T-cell (primary cell): ENCODE measurements at regions not wholly inside any gene's neighbourhood (a gene's known extent, or its start where the extent isn't known, plus 50 kb on each side); places are given as distances from the start of the nearest gene placed in this dataset.

Source experiments
- ATAC-seq, 4 experiments: fragments of 200-7000 bp in 3 of 4; fragments of 150-1000 bp in 1 of 4; cut with Tn5 transposase; replicated peaks in 1 of 4; 1 replicate in 3 of 4; 2 replicates in 1 of 4; pipeline ENCODE4 v1.10.0; 2021; ENCODE audit warnings: moderate library complexity in 3 of 4, mild to moderate bottlenecking in 2 of 4, moderate number of reproducible peaks in 1 of 4
- CTCF ChIA-PET, 2 donors: fragments of 300-600 bp; sonication (Branson Sonifier 250); formaldehyde crosslinking; loops; one replicate each; lab custom pipeline; 2022; ENCODE audit warnings: antibody characterized with exemption in 2 of 2; lab: Charles Lee
- POLR2A ChIA-PET, 2 donors: fragments of 300-600 bp; sonication (Branson Sonifier 250); formaldehyde crosslinking; loops; one replicate each; lab custom pipeline; 2022; ENCODE audit warnings: antibody characterized with exemption in 2 of 2; lab: Charles Lee
- DNase-seq, 35 experiments: peaks; one replicate each; pipeline versions ENCODE4 v3.0.0 to v3.0.0-alpha.2; 2013 to 2023
- H3K27ac ChIP-seq: one replicate; pipeline ENCODE4 v1.5.1; 2013; ENCODE audit warnings: low read length
- H3K27me3 ChIP-seq, 2 experiments: replicated peaks in 1 of 2; 1 replicate in 1 of 2; 2 replicates in 1 of 2; pipeline versions ENCODE4 v1.6.1 to v1.7.0; 2013; ENCODE audit warnings: low read length in 1 of 2, mixed read lengths in 1 of 2; ENCODE audit not compliant: control insufficient read depth in 2 of 2, insufficient read depth in 2 of 2; ENCODE audit errors: extremely low read depth in 1 of 2
- H3K36me3 ChIP-seq, 2 donors: 1 replicate in 1 of 2; 2 replicates in 1 of 2; pipeline versions ENCODE4 v1.6.1 to v1.7.0; 2013; ENCODE audit warnings: low read length in 1 of 2; ENCODE audit not compliant: control insufficient read depth in 2 of 2, insufficient read depth in 1 of 2; ENCODE audit errors: extremely low read depth in 1 of 2
- H3K4me1 ChIP-seq, 2 experiments: 1 replicate in 1 of 2; 2 replicates in 1 of 2; pipeline versions ENCODE4 v1.6.1 to v1.7.0; 2013; ENCODE audit warnings: low read length in 2 of 2, mixed read lengths in 1 of 2; ENCODE audit not compliant: insufficient read depth in 2 of 2, control insufficient read depth in 1 of 2; ENCODE audit errors: extremely low read depth in 1 of 2
- H3K4me3 ChIP-seq, 2 donors: 1 replicate in 1 of 2; 2 replicates in 1 of 2; pipeline versions ENCODE4 v1.5.1 to v1.7.0; 2013; ENCODE audit warnings: mild to moderate bottlenecking in 2 of 2, low read length in 1 of 2, moderate library complexity in 1 of 2; ENCODE audit not compliant: control insufficient read depth in 1 of 2; ENCODE audit errors: extremely low read depth in 1 of 2
- H3K9me3 ChIP-seq: 2 replicates; pipeline ENCODE4 v1.7.0; 2013
- H3K27ac Mint-ChIP-seq, 2 donors: one replicate each; pipeline ENCODE4 v1.8.0; 2020 to 2021; ENCODE audit warnings: mild to moderate bottlenecking in 2 of 2, mixed read lengths in 2 of 2
- H3K27me3 Mint-ChIP-seq, 2 donors: one replicate each; pipeline ENCODE4 v1.8.0; 2021 to 2022; ENCODE audit warnings: mixed read lengths in 2 of 2
- H3K36me3 Mint-ChIP-seq: one replicate; pipeline ENCODE4 v1.8.0; 2021; ENCODE audit warnings: mixed read lengths
- H3K4me1 Mint-ChIP-seq, 3 donors: one replicate each; pipeline ENCODE4 v1.8.0; 2020 to 2022; ENCODE audit warnings: mixed read lengths in 3 of 3, mild to moderate bottlenecking in 1 of 3
- H3K4me3 Mint-ChIP-seq, 3 donors: one replicate each; pipeline ENCODE4 v1.8.0; 2020 to 2022; ENCODE audit warnings: mild to moderate bottlenecking in 3 of 3, mixed read lengths in 3 of 3, moderate library complexity in 3 of 3
- H3K9me3 Mint-ChIP-seq, 3 donors: one replicate each; pipeline ENCODE4 v1.8.0; 2020 to 2022; ENCODE audit warnings: mixed read lengths in 3 of 3
- WGBS: methylation state at CpG from one replicate; pipeline ENCODE4 v1.1.5; 2013; ENCODE audit warnings: missing lambda C conversion rate; ENCODE audit not compliant: insufficient coverage; 5-methylcytosine and 5-hydroxymethylcytosine counted together

- peaks cover 0 to 4% (median 1%) of the 10 kb centered on the region in 3 donors for H3K4me1 Mint-ChIP-seq
- no peak overlapping the region for H3K4me3 Mint-ChIP-seq
- Histone ChIP-seq H3K9me3 (no peaks in the 10 kb centered on the region), H3K4me1 (peaks cover 0 to 5% of the 10 kb centered on the region in 2 experiments), H3K27me3 (peaks cover 0 to 57% of the 10 kb centered on the region in 2 experiments), H3K27ac (no peak overlapping the region), H3K4me3 (no peak overlapping the region), H3K36me3 (no peaks in the 10 kb centered on the region)
- CTCF ChIA-PET = no interaction called here
- H3K27me3 Mint-ChIP-seq = peaks cover 28 to 37% of the 10 kb centered on the region in 2 donors
- 63% methylated on average over 6 of the region's 7 CpGs for WGBS
- ATAC-seq = no peak
- H3K9me3 Mint-ChIP-seq = no peaks in the 10 kb centered on the region
- DNase-seq = no peak
- no peaks in the 10 kb centered on the region for H3K36me3 Mint-ChIP-seq
- no peak overlapping the region for H3K27ac Mint-ChIP-seq
- POLR2A ChIA-PET = no interaction called here
Measured at GRCh38 chr1:30381671-30382365, 341.6 kb downstream of the MATN1 start.

- no peak for DNase-seq
- no peak overlapping the region for H3K27ac Mint-ChIP-seq
- no peaks in the 10 kb centered on the region for H3K36me3 Mint-ChIP-seq
- no peak overlapping the region for H3K4me3 Mint-ChIP-seq
- peaks cover 0 to 5% of the 10 kb centered on the region in 2 experiments for H3K4me1 ChIP-seq
- WGBS = 86% methylated on average over 3 of the region's 5 CpGs
- H3K36me3 ChIP-seq = no peaks in the 10 kb centered on the region
- POLR2A ChIA-PET = no interaction called here
- H3K4me1 Mint-ChIP-seq = peaks cover 0 to 4% (median 1%) of the 10 kb centered on the region in 3 donors
- no peak for ATAC-seq
- CTCF ChIA-PET = interaction anchor here in 1 of 2 donors (1.6 kb wide), 1 partner anchor 28 kb away, joined by 3 read pairs; no protein-coding TSS in a partner anchor
- peaks cover 0 to 58% of the 10 kb centered on the region in 2 experiments for H3K27me3 ChIP-seq
- no peaks in the 10 kb centered on the region for H3K9me3 Mint-ChIP-seq
- H3K9me3 ChIP-seq = no peaks in the 10 kb centered on the region
- peaks cover 30 to 41% of the 10 kb centered on the region in 2 donors for H3K27me3 Mint-ChIP-seq
- H3K4me3 ChIP-seq = no peak overlapping the region
- H3K27ac ChIP-seq = no peak overlapping the region
Measured at GRCh38 chr1:30381266-30381665, 342.1 kb downstream of the MATN1 start.

- Mint-ChIP-seq H3K4me1 (peaks cover 0 to 4% (median 1%) of the 10 kb centered on the region in 3 donors), H3K4me3 (no peak overlapping the region), H3K27ac (no peak overlapping the region), H3K9me3 (no peaks in the 10 kb centered on the region), H3K36me3 (no peaks in the 10 kb centered on the region), H3K27me3 (peaks cover 34 to 42% of the 10 kb centered on the region in 2 donors)
- H3K9me3 ChIP-seq = no peaks in the 10 kb centered on the region
- ATAC-seq = no peak
- H3K27me3 ChIP-seq = peaks cover 0 to 54% of the 10 kb centered on the region in 2 experiments
- WGBS = 0% methylated on average over 3 of the region's 3 CpGs
- H3K36me3 ChIP-seq = no peaks in the 10 kb centered on the region
- ChIA-PET POLR2A (no interaction called here), CTCF (interaction anchor here (0.6 to 1.6 kb wide), 6 partner anchors 15 to 1144 kb away, joined by 3 to 6 read pairs (median 4); partner anchors contain the start of gene PTPRU (in 1 of the 2))
- no peak overlapping the region for H3K27ac ChIP-seq
- no peak overlapping the region for H3K4me3 ChIP-seq
- H3K4me1 ChIP-seq = peaks cover 0 to 5% of the 10 kb centered on the region in 2 experiments
- DNase-seq = no peak
Measured at GRCh38 chr1:30380625-30380984, 342.8 kb downstream of the MATN1 start.

- no peaks in the 10 kb centered on the region for H3K9me3 ChIP-seq
- WGBS = 66% methylated on average over 13 of the region's 13 CpGs
- POLR2A ChIA-PET = no interaction called here
- H3K9me3 Mint-ChIP-seq = no peaks in the 10 kb centered on the region
- peaks cover 0 to 47% of the 10 kb centered on the region in 2 experiments for H3K27me3 ChIP-seq
- no peaks in the 10 kb centered on the region for H3K36me3 ChIP-seq
- H3K4me1 ChIP-seq = peaks cover 0 to 5% of the 10 kb centered on the region in 2 experiments
- H3K27ac ChIP-seq = no peak overlapping the region
- peak; percentile 45 to 57 (median 51) for ATAC-seq
- H3K27ac Mint-ChIP-seq = no peak overlapping the region
- peak in 25 of 35 experiments; percentile 3 to 78 (median 26) for DNase-seq
- CTCF ChIA-PET = interaction anchor here (0.6 to 1.6 kb wide), 7 partner anchors 11 to 1143 kb away, joined by 3 to 6 read pairs (median 4); partner anchors contain the start of gene PTPRU (in 2 of the 2)
- peaks cover 0 to 4% (median 1%) of the 10 kb centered on the region in 3 donors for H3K4me1 Mint-ChIP-seq
- no peak overlapping the region for H3K4me3 ChIP-seq
- H3K36me3 Mint-ChIP-seq = no peaks in the 10 kb centered on the region
- no peak overlapping the region for H3K4me3 Mint-ChIP-seq
- peaks cover 28 to 38% of the 10 kb centered on the region in 2 donors for H3K27me3 Mint-ChIP-seq
Measured at GRCh38 chr1:30379684-30380624, 343.4 kb downstream of the MATN1 start.

GRCh38 chr1:30378991-30379581 lies 344.3 kb downstream of the MATN1 start:
- peaks cover 28 to 40% of the 10 kb centered on the region in 2 donors for H3K27me3 Mint-ChIP-seq
- Histone ChIP-seq H3K36me3 (no peaks in the 10 kb centered on the region), H3K27me3 (peaks cover 0 to 43% of the 10 kb centered on the region in 2 experiments), H3K27ac (no peak overlapping the region), H3K4me3 (no peak overlapping the region), H3K4me1 (peaks cover 0 to 5% of the 10 kb centered on the region in 2 experiments), H3K9me3 (no peaks in the 10 kb centered on the region)
- no peak overlapping the region for H3K4me3 Mint-ChIP-seq
- CTCF ChIA-PET = no interaction called here
- 50% methylated on average over 15 of the region's 18 CpGs for WGBS
- H3K36me3 Mint-ChIP-seq = no peaks in the 10 kb centered on the region
- H3K4me1 Mint-ChIP-seq = peaks cover 0 to 4% (median 1%) of the 10 kb centered on the region in 3 donors
- no peak for DNase-seq
- POLR2A ChIA-PET = no interaction called here
- no peak overlapping the region for H3K27ac Mint-ChIP-seq
- no peaks in the 10 kb centered on the region for H3K9me3 Mint-ChIP-seq
- ATAC-seq = no peak
